GM12878 (cell line): ENCODE measurements at regions not wholly inside any gene's neighbourhood (a gene's known extent, or its start where the extent isn't known, plus 50 kb on each side); places are given as distances from the start of the nearest gene placed in this dataset.

Source experiments
- ATAC-seq: fragments of 200-7000 bp; cut with Tn5 transposase; 3 replicates; pipeline ENCODE4 v1.9.1; 2020; ENCODE audit warnings: mild to moderate bottlenecking, moderate library complexity
- BruUV-seq: library from RNA; stranded (reverse); fragments of 400-500 nt; replicated peaks from 2 replicates; lab custom pipeline; 2021; lab: Mats Ljungman, UMichigan
- CTCF ChIA-PET: fragments of 300-600 bp; sonication (Branson Sonifier 250); formaldehyde crosslinking; extraction: SDS; loops from one replicate; lab custom pipeline; 2021; ENCODE audit warnings: inconsistent platforms; lab: Yijun Ruan, JAX
- POLR2A ChIA-PET: fragments of 350-600 bp; formaldehyde crosslinking; extraction: SDS; loops from one replicate; lab custom pipeline; 2021; ENCODE audit warnings: inconsistent platforms; lab: Charles Lee
- RAD21 ChIA-PET: fragments of 300-600 bp; sonication (Branson Sonifier 250); formaldehyde crosslinking; loops from one replicate; lab custom pipeline; 2023; ENCODE audit warnings: antibody characterized with exemption; ENCODE audit not compliant: unreplicated experiment; lab: Charles Lee
- SMC1A ChIA-PET: fragments of 300-600 bp; sonication (Branson Sonifier 250); formaldehyde crosslinking; loops from one replicate; lab custom pipeline; 2023; ENCODE audit not compliant: unreplicated experiment, uncharacterized antibody; lab: Charles Lee
- DNase-seq: peaks from one replicate; pipeline ENCODE4 v3.0.0-alpha.2; 2011; ENCODE audit warnings: low read depth, low spot score
- FAIRE-seq: peaks from 3 replicates; lab custom pipeline; 2011; peaks lifted over from hg19 to GRCh38; lab: Jason Lieb, UNC
- H2AFZ ChIP-seq: 2 replicates; pipeline ENCODE4 v1.6.0; 2011; ENCODE audit warnings: low read depth, low read length, control low read depth; ENCODE audit not compliant: control insufficient read depth
- H3K27ac ChIP-seq: 2 replicates; pipeline ENCODE4 v1.5.1; 2011; ENCODE audit warnings: control low read depth; ENCODE audit not compliant: control insufficient read depth, insufficient read depth
- H3K27me3 ChIP-seq, 2 experiments: replicated peaks in 1 of 2; 2 replicates each; pipeline versions ENCODE4 v1.6.0 to v1.6.1; 2011; ENCODE audit warnings: low read length in 1 of 2; ENCODE audit not compliant: control insufficient read depth in 2 of 2, insufficient read depth in 2 of 2
- H3K36me3 ChIP-seq, 2 experiments: 2 replicates each; pipeline ENCODE4 v1.5.1; 2011; ENCODE audit warnings: low read length in 1 of 2; ENCODE audit not compliant: control insufficient read depth in 2 of 2, insufficient read depth in 2 of 2
- H3K4me1 ChIP-seq: 2 replicates; pipeline ENCODE4 v1.6.1; 2011; ENCODE audit warnings: mild to moderate bottlenecking, low read length, moderate library complexity, mixed read lengths; ENCODE audit not compliant: control insufficient read depth, insufficient read depth
- H3K4me2 ChIP-seq: 2 replicates; pipeline ENCODE4 v1.6.0; 2011; ENCODE audit warnings: control low read depth; ENCODE audit not compliant: control insufficient read depth, insufficient read depth
- H3K4me3 ChIP-seq: fragments of 200-600 bp; sonication (generic); 2 replicates; pipeline ENCODE4 v1.5.1; 2016
- H3K79me2 ChIP-seq: 2 replicates; pipeline ENCODE4 v1.6.0; 2011; ENCODE audit warnings: low read length; ENCODE audit not compliant: control insufficient read depth, insufficient read depth
- H3K9ac ChIP-seq: 2 replicates; pipeline ENCODE4 v1.8.0; 2011; ENCODE audit warnings: low read length, control low read depth, mixed read lengths; ENCODE audit not compliant: control insufficient read depth, insufficient read depth
- H3K9me3 ChIP-seq: replicated peaks from 3 replicates; pipeline ENCODE4 v1.5.1; 2011; ENCODE audit warnings: mild to moderate bottlenecking, low read length; ENCODE audit not compliant: control insufficient read depth, insufficient read depth
- H4K20me1 ChIP-seq: 2 replicates; pipeline ENCODE4 v1.6.0; 2011; ENCODE audit not compliant: control insufficient read depth, insufficient read depth
- BHLHE40 ChIP-seq, 2 experiments: fragments of 450-650 bp in 1 of 2; IDR thresholded peaks; 2 replicates each; pipeline ENCODE4 v1.6.1; 2011 to 2017; ENCODE audit warnings: low read depth in 2 of 2, borderline replicate concordance in 1 of 2, improper control_type of control experiment in 1 of 2, low read length in 1 of 2, mild to moderate bottlenecking in 1 of 2
- CEBPB ChIP-seq, 2 experiments: fragments of 150-350 bp in 1 of 2; IDR thresholded peaks; 2 replicates each; pipeline ENCODE4 v1.6.1; 2012 to 2014; ENCODE audit warnings: low read depth in 2 of 2, low read length in 2 of 2, borderline replicate concordance in 1 of 2, inconsistent platforms in 1 of 2
- EGR1 ChIP-seq, 2 experiments: IDR thresholded peaks; 1 replicate in 1 of 2; 2 replicates in 1 of 2; pipeline ENCODE4 v1.6.1; 2011 to 2012; ENCODE audit warnings: low read depth in 2 of 2, low read length in 2 of 2, borderline replicate concordance in 1 of 2, mild to moderate bottlenecking in 1 of 2, moderate library complexity in 1 of 2
- KAT2A ChIP-seq: conservative IDR thresholded peaks from 2 replicates; pipeline ENCODE4 v1.6.1; 2011; ENCODE audit warnings: low read depth, low read length; ENCODE audit not compliant: control insufficient read depth
- LARP7 ChIP-seq: fragments of 450-650 bp; IDR thresholded peaks from 2 replicates; pipeline ENCODE4 v1.6.1; 2017; ENCODE audit warnings: mild to moderate bottlenecking
- MYB ChIP-seq: fragments of 150-350 bp; IDR thresholded peaks from 2 replicates; pipeline ENCODE4 v1.6.1; 2014; ENCODE audit warnings: mild to moderate bottlenecking, low read depth, low read length, borderline replicate concordance
- NR2C2 ChIP-seq: IDR thresholded peaks from 2 replicates; pipeline ENCODE4 v1.6.1; 2011; ENCODE audit warnings: borderline replicate concordance, low read depth; ENCODE audit not compliant: control insufficient read depth, insufficient read length
- POLR2AphosphoS5 ChIP-seq: IDR thresholded peaks from 2 replicates; pipeline ENCODE4 v1.6.1; 2011; ENCODE audit warnings: mild to moderate bottlenecking, low read length, inconsistent platforms
- RAD21 ChIP-seq: IDR thresholded peaks from 2 replicates; pipeline ENCODE4 v1.6.1; 2011; ENCODE audit warnings: mild to moderate bottlenecking, low read depth, low read length, moderate library complexity; ENCODE audit not compliant: insufficient read depth
- SP1 ChIP-seq: IDR thresholded peaks from one replicate; pipeline ENCODE4 v1.6.1; 2011; ENCODE audit warnings: low read depth, low read length
- YY1 ChIP-seq: IDR thresholded peaks from 2 replicates; pipeline ENCODE4 v1.6.1; 2011; ENCODE audit warnings: low read depth, mild to moderate bottlenecking, low read length
- in situ Hi-C: fragments of 300-500 bp; cut with MboI; formaldehyde crosslinking; loops from 9 replicates; pipeline ENCODE4 v1.14.3; 2018; ENCODE audit warnings: mixed read lengths
- intact Hi-C: fragments of 100-400 bp; cut with micrococcal nuclease; formaldehyde crosslinking; loops from one replicate; pipeline ENCODE4 v1.14.2; 2022; ENCODE audit not compliant: unreplicated experiment
- TF ChIP-seq, protein P1 (sequence below): IDR thresholded peaks from 2 replicates; pipeline ENCODE4 v1.6.1; 2012; ENCODE audit warnings: improper control_type of control experiment, low read depth, low read length; ENCODE audit not compliant: insufficient replicate concordance
- TF ChIP-seq, protein P2 (sequence below): fragments of 150-350 bp; IDR thresholded peaks from 2 replicates; pipeline ENCODE4 v1.6.1; 2016; ENCODE audit warnings: low read depth, low read length
- TF ChIP-seq, protein P3 (sequence below): IDR thresholded peaks from 2 replicates; pipeline ENCODE4 v1.6.1; 2011; ENCODE audit warnings: low read depth, mild to moderate bottlenecking, low read length, moderate library complexity, borderline replicate concordance; ENCODE audit errors: extremely low read depth

DNA sequence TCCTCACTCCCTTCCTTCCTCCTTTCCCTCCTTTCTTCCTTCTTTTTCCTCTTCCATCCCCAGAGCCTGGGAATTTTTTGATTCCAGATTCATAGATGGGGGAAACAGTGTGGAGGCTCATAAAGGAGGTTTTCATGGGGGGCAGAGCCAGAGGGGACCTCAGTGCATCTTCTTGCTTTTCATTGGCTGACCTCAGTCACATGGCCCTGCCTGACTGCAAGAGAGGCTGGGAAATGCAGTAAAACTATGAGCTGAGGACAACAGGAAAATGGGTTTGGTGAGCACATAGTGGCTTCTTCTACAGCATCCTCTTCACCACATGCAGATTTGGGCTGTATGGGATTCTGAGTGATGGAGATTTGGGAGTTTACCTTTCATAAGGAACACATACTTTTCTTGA is 437.1 kb upstream of the TBX3 start:
- Histone ChIP-seq H4K20me1 (no peaks in the 10 kb centered on the region), H3K27me3 (no peaks in the 10 kb centered on the region), H3K4me2 (no peak overlapping the region), H3K4me3 (no peak overlapping the region), H3K4me1 (no peaks in the 10 kb centered on the region), H3K36me3 (no peaks in the 10 kb centered on the region), H3K9ac (no peak overlapping the region), H3K27ac (no peak overlapping the region)
- no TSS peak for BruUV-seq
- FAIRE-seq (no peak), DNase-seq (no peak)
- TF ChIP-seq NR2C2 (no peak), RAD21 (no peak), SP1 (no peak), LARP7 (no peak), BHLHE40 (IDR thresholded peaks at IDR 0.05; ENCODE audit: borderline replicate concordance in 1 of 2, low read depth in 2 of 2, low read length in 1 of 2) (no peak), KAT2A (no peak), MYB (no peak), YY1 (no peak), CEBPB (IDR thresholded peaks at IDR 0.05; ENCODE audit: borderline replicate concordance in 1 of 2, low read depth in 2 of 2, low read length in 2 of 2) (no peak), POLR2AphosphoS5 (no peak), EGR1 (IDR thresholded peaks at IDR 0.05; ENCODE audit: borderline replicate concordance in 1 of 2, low read depth in 2 of 2, low read length in 2 of 2) (no peak)
- TF ChIP-seq, protein P1, sequence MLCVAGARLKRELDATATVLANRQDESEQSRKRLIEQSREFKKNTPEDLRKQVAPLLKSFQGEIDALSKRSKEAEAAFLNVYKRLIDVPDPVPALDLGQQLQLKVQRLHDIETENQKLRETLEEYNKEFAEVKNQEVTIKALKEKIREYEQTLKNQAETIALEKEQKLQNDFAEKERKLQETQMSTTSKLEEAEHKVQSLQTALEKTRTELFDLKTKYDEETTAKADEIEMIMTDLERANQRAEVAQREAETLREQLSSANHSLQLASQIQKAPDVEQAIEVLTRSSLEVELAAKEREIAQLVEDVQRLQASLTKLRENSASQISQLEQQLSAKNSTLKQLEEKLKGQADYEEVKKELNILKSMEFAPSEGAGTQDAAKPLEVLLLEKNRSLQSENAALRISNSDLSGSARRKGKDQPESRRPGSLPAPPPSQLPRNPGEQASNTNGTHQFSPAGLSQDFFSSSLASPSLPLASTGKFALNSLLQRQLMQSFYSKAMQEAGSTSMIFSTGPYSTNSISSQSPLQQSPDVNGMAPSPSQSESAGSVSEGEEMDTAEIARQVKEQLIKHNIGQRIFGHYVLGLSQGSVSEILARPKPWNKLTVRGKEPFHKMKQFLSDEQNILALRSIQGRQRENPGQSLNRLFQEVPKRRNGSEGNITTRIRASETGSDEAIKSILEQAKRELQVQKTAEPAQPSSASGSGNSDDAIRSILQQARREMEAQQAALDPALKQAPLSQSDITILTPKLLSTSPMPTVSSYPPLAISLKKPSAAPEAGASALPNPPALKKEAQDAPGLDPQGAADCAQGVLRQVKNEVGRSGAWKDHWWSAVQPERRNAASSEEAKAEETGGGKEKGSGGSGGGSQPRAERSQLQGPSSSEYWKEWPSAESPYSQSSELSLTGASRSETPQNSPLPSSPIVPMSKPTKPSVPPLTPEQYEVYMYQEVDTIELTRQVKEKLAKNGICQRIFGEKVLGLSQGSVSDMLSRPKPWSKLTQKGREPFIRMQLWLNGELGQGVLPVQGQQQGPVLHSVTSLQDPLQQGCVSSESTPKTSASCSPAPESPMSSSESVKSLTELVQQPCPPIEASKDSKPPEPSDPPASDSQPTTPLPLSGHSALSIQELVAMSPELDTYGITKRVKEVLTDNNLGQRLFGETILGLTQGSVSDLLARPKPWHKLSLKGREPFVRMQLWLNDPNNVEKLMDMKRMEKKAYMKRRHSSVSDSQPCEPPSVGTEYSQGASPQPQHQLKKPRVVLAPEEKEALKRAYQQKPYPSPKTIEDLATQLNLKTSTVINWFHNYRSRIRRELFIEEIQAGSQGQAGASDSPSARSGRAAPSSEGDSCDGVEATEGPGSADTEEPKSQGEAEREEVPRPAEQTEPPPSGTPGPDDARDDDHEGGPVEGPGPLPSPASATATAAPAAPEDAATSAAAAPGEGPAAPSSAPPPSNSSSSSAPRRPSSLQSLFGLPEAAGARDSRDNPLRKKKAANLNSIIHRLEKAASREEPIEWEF = no peak
- TF ChIP-seq, protein P2, sequence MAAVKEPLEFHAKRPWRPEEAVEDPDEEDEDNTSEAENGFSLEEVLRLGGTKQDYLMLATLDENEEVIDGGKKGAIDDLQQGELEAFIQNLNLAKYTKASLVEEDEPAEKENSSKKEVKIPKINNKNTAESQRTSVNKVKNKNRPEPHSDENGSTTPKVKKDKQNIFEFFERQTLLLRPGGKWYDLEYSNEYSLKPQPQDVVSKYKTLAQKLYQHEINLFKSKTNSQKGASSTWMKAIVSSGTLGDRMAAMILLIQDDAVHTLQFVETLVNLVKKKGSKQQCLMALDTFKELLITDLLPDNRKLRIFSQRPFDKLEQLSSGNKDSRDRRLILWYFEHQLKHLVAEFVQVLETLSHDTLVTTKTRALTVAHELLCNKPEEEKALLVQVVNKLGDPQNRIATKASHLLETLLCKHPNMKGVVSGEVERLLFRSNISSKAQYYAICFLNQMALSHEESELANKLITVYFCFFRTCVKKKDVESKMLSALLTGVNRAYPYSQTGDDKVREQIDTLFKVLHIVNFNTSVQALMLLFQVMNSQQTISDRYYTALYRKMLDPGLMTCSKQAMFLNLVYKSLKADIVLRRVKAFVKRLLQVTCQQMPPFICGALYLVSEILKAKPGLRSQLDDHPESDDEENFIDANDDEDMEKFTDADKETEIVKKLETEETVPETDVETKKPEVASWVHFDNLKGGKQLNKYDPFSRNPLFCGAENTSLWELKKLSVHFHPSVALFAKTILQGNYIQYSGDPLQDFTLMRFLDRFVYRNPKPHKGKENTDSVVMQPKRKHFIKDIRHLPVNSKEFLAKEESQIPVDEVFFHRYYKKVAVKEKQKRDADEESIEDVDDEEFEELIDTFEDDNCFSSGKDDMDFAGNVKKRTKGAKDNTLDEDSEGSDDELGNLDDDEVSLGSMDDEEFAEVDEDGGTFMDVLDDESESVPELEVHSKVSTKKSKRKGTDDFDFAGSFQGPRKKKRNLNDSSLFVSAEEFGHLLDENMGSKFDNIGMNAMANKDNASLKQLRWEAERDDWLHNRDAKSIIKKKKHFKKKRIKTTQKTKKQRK = no peak
- TF ChIP-seq, protein P3, sequence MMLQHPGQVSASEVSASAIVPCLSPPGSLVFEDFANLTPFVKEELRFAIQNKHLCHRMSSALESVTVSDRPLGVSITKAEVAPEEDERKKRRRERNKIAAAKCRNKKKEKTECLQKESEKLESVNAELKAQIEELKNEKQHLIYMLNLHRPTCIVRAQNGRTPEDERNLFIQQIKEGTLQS = no peak
- TF ChIP-seq, all 136 proteins: peak for 0
- no peaks in the 10 kb centered on the region for H3K79me2 ChIP-seq
- SMC1A ChIA-PET = no interaction called here
- intact Hi-C loops = no loop called here
- RAD21 ChIA-PET = no interaction called here
- H2AFZ ChIP-seq = no peak overlapping the region
- CTCF ChIA-PET = no interaction called here
- ATAC-seq = no peak
- H3K9me3 ChIP-seq = no peaks in the 10 kb centered on the region; the same call in 2 of the 3 replicates
- POLR2A ChIA-PET = no interaction called here
- in situ Hi-C loops = no loop called here
